HCT116 (cell line): ENCODE measurements at regions not wholly inside any gene's neighbourhood (a gene's known extent, or its start where the extent isn't known, plus 50 kb on each side); places are given as distances from the start of the nearest gene placed in this dataset.

ENCODE experiments used
- ATAC-seq: fragments of 200-7000 bp; cut with Tn5 transposase; 2 replicates; pipeline ENCODE4 v1.9.1; 2020; ENCODE audit warnings: mild to moderate bottlenecking, moderate library complexity
- BruUV-seq: library from RNA; stranded (reverse); fragments of 400-500 nt; replicated peaks from 2 replicates; lab custom pipeline; 2021; lab: Mats Ljungman, UMichigan
- CTCF ChIA-PET: fragments of 300-600 bp; sonication (Branson Sonifier 250); formaldehyde crosslinking; loops from one replicate; lab custom pipeline; 2021; ENCODE audit warnings: antibody characterized with exemption; lab: Charles Lee
- POLR2A ChIA-PET: fragments of 300-600, 350-600 bp; sonication (Branson Sonifier 250); formaldehyde crosslinking; loops from one replicate; lab custom pipeline; 2021; ENCODE audit warnings: antibody characterized with exemption; lab: Charles Lee
- RAD21 ChIA-PET, 2 experiments: fragments of 300-600 bp; sonication (Branson Sonifier 250); formaldehyde crosslinking; loops; one replicate each; lab custom pipeline; 2023; ENCODE audit warnings: low total read pairs in 2 of 2; ENCODE audit not compliant: uncharacterized antibody in 2 of 2, unreplicated experiment in 2 of 2, low non-redundant PET in 1 of 2; lab: Charles Lee
- DNase-seq: peaks from one replicate; pipeline ENCODE4 v3.0.0-alpha.2; 2010; ENCODE audit warnings: low read depth, low spot score
- H2AFZ ChIP-seq: fragments of 200-600 bp; shearing (Covaris generic), sonication (generic); 2 replicates; pipeline ENCODE4 v1.6.1; 2017; ENCODE audit warnings: low read depth, mixed run types, mixed read lengths, antibody characterized with exemption, low read length; ENCODE audit not compliant: poor library complexity, severe bottlenecking
- H3K27ac ChIP-seq: 2 replicates; pipeline ENCODE4 v1.5.1; 2012; ENCODE audit warnings: low read depth, low read length
- H3K27me3 ChIP-seq: fragments of 200-600 bp; sonication (generic); 2 replicates; pipeline ENCODE4 v1.6.1; 2016; ENCODE audit warnings: mixed run types, low read length, mixed read lengths; ENCODE audit not compliant: insufficient read depth
- H3K36me3 ChIP-seq, 2 experiments: fragments of 200-500 bp in 1 of 2; fragments of 200-600 bp in 1 of 2; sonication (Bioruptor generic) in 1 of 2; sonication (generic) in 1 of 2; 2 replicates each; pipeline versions ENCODE4 v1.5.1 to v1.6.1; 2014 to 2016; ENCODE audit warnings: low read length in 2 of 2, inconsistent platforms in 1 of 2, mixed read lengths in 1 of 2, mixed run types in 1 of 2; ENCODE audit not compliant: insufficient read depth in 2 of 2, control insufficient read depth in 1 of 2
- H3K4me1 ChIP-seq, 2 experiments: fragments of 200-600 bp in 1 of 2; sonication (generic) in 1 of 2; 2 replicates each; pipeline versions ENCODE4 v1.5.1 to v1.6.1; 2012 to 2017; ENCODE audit warnings: low read length in 2 of 2, inconsistent platforms in 1 of 2, mild to moderate bottlenecking in 1 of 2, mixed read lengths in 1 of 2, mixed run types in 1 of 2, moderate library complexity in 1 of 2; ENCODE audit not compliant: insufficient read depth in 2 of 2, control insufficient read depth in 1 of 2
- H3K4me2 ChIP-seq: fragments of 200-600 bp; sonication (generic); 2 replicates; pipeline ENCODE4 v1.6.1; 2017; ENCODE audit warnings: mixed run types, low read length, mixed read lengths
- H3K4me3 ChIP-seq, 2 experiments: fragments of 200-600 bp in 1 of 2; sonication (generic) in 1 of 2; replicated peaks in 1 of 2; 2 replicates each; pipeline ENCODE4 v1.5.1; 2011 to 2016; ENCODE audit warnings: low read length in 2 of 2, control low read depth in 1 of 2, low read depth in 1 of 2, mild to moderate bottlenecking in 1 of 2, mixed read lengths in 1 of 2, mixed run types in 1 of 2
- H3K79me2 ChIP-seq: fragments of 200-600 bp; sonication (generic); 2 replicates; pipeline ENCODE4 v1.6.1; 2017; ENCODE audit warnings: mild to moderate bottlenecking, mixed run types, low read length, moderate library complexity, mixed read lengths; ENCODE audit not compliant: insufficient read depth
- H3K9ac ChIP-seq: fragments of 200-600 bp; sonication (generic); 2 replicates; pipeline ENCODE4 v1.6.1; 2016; ENCODE audit warnings: low read length, mixed read lengths
- H3K9me2 ChIP-seq: fragments of 200-600 bp; sonication (generic), shearing (Covaris generic); 2 replicates; pipeline ENCODE4 v1.6.1; 2017; ENCODE audit warnings: mixed run types, mild to moderate bottlenecking, moderate library complexity; ENCODE audit not compliant: insufficient read depth
- H3K9me3 ChIP-seq, 2 experiments: fragments of 200-500 bp in 1 of 2; fragments of 200-600 bp in 1 of 2; sonication (Bioruptor generic) in 1 of 2; sonication (generic) in 1 of 2; 2 replicates each; pipeline ENCODE4 v1.6.1; 2014 to 2017; ENCODE audit warnings: low read length in 2 of 2, mixed read lengths in 2 of 2, inconsistent platforms in 1 of 2, low read depth in 1 of 2, mild to moderate bottlenecking in 1 of 2, mixed run types in 1 of 2, moderate library complexity in 1 of 2; ENCODE audit not compliant: control insufficient read depth in 1 of 2, insufficient read depth in 1 of 2
- H4K20me1 ChIP-seq: fragments of 200-600 bp; sonication (generic), shearing (Covaris generic); 2 replicates; pipeline ENCODE4 v1.6.1; 2017; ENCODE audit warnings: mixed run types, mild to moderate bottlenecking, moderate library complexity; ENCODE audit not compliant: insufficient read depth
- CEBPB ChIP-seq: IDR thresholded peaks from 2 replicates; pipeline ENCODE4 v1.6.1; 2012; ENCODE audit warnings: low read depth
- EGR1 ChIP-seq: IDR thresholded peaks from 2 replicates; pipeline ENCODE4 v1.6.1; 2012; ENCODE audit warnings: low read depth
- EZH2 ChIP-seq: fragments of 200-600 bp; sonication (generic); IDR thresholded peaks from 2 replicates; pipeline ENCODE4 v1.6.1; 2017; ENCODE audit warnings: antibody characterized with exemption, mixed run types
- FOSL1 ChIP-seq: IDR thresholded peaks from 2 replicates; pipeline ENCODE4 v1.6.1; 2012; ENCODE audit warnings: low read depth
- SRF ChIP-seq: IDR thresholded peaks from 2 replicates; pipeline ENCODE4 v1.6.1; 2012; ENCODE audit warnings: low read depth
- YY1 ChIP-seq: IDR thresholded peaks from 2 replicates; pipeline ENCODE4 v1.6.1; 2011; ENCODE audit warnings: low read length, low read depth, moderate library complexity, mild to moderate bottlenecking; ENCODE audit not compliant: insufficient replicate concordance; ENCODE audit errors: extremely low read depth
- ZFX ChIP-seq: fragments of 450-650 bp; IDR thresholded peaks from 2 replicates; pipeline ENCODE4 v1.6.1; 2017
- ZNF274 ChIP-seq: fragments of 200-500 bp; sonication (Bioruptor generic); IDR thresholded peaks from 2 replicates; pipeline ENCODE4 v1.6.1; 2014; ENCODE audit warnings: mild to moderate bottlenecking, low read depth, low read length, inconsistent platforms
- intact Hi-C: fragments of 100-400 bp; cut with micrococcal nuclease; formaldehyde crosslinking; loops from 2 replicates; pipeline ENCODE4 v1.10.0; 2022
- TF ChIP-seq, protein P1 (sequence below): IDR thresholded peaks from 2 replicates; pipeline ENCODE4 v1.6.1; 2012; ENCODE audit warnings: low read depth

- no TSS peak for BruUV-seq
- no peak for TF ChIP-seq ZNF274
- TF ChIP-seq CEBPB = no peak
- TF ChIP-seq ZFX = no peak
- TF ChIP-seq SRF = no peak
- TF ChIP-seq, protein P1, sequence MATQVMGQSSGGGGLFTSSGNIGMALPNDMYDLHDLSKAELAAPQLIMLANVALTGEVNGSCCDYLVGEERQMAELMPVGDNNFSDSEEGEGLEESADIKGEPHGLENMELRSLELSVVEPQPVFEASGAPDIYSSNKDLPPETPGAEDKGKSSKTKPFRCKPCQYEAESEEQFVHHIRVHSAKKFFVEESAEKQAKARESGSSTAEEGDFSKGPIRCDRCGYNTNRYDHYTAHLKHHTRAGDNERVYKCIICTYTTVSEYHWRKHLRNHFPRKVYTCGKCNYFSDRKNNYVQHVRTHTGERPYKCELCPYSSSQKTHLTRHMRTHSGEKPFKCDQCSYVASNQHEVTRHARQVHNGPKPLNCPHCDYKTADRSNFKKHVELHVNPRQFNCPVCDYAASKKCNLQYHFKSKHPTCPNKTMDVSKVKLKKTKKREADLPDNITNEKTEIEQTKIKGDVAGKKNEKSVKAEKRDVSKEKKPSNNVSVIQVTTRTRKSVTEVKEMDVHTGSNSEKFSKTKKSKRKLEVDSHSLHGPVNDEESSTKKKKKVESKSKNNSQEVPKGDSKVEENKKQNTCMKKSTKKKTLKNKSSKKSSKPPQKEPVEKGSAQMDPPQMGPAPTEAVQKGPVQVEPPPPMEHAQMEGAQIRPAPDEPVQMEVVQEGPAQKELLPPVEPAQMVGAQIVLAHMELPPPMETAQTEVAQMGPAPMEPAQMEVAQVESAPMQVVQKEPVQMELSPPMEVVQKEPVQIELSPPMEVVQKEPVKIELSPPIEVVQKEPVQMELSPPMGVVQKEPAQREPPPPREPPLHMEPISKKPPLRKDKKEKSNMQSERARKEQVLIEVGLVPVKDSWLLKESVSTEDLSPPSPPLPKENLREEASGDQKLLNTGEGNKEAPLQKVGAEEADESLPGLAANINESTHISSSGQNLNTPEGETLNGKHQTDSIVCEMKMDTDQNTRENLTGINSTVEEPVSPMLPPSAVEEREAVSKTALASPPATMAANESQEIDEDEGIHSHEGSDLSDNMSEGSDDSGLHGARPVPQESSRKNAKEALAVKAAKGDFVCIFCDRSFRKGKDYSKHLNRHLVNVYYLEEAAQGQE = no peak
- TF ChIP-seq YY1 = no peak
- TF ChIP-seq EZH2 = no peak
- TF ChIP-seq FOSL1 = no peak
- no peaks in the 10 kb centered on the region for H3K36me3 ChIP-seq
- H3K27ac ChIP-seq = no peak overlapping the region
- ChIA-PET CTCF (no interaction called here), POLR2A (no interaction called here), RAD21 (no interaction called here)
- intact Hi-C loops = no loop called here
- no peak overlapping the region for H3K4me2 ChIP-seq
- H3K9ac ChIP-seq = no peak overlapping the region
- no peak overlapping the region for H3K4me3 ChIP-seq
- H3K4me1 ChIP-seq = no peaks in the 10 kb centered on the region
- H3K79me2 ChIP-seq = no peaks in the 10 kb centered on the region
- H2AFZ ChIP-seq = no peak overlapping the region
- H4K20me1 ChIP-seq = no peaks in the 10 kb centered on the region
- no peaks in the 10 kb centered on the region for H3K27me3 ChIP-seq
- H3K9me2 ChIP-seq = no peaks in the 10 kb centered on the region
- no peak for DNase-seq
- no peaks in the 10 kb centered on the region for H3K9me3 ChIP-seq
- ATAC-seq = no peak
Measured at GRCh38 chr9:105098370-105098769, 146.1 kb upstream of the SLC44A1 start.

GRCh38 chr9:105103776-105104175, 140.7 kb upstream of the SLC44A1 start:
- BruUV-seq = no TSS peak
- Histone ChIP-seq H3K9me2 (no peaks in the 10 kb centered on the region), H2AFZ (no peak overlapping the region), H3K4me2 (no peak overlapping the region), H3K4me3 (no peak overlapping the region), H3K9me3 (no peaks in the 10 kb centered on the region), H4K20me1 (no peaks in the 10 kb centered on the region), H3K79me2 (no peaks in the 10 kb centered on the region), H3K36me3 (no peaks in the 10 kb centered on the region), H3K9ac (no peak overlapping the region), H3K27ac (no peak overlapping the region), H3K4me1 (no peaks in the 10 kb centered on the region), H3K27me3 (no peaks in the 10 kb centered on the region)
- ChIA-PET CTCF (no interaction called here), POLR2A (no interaction called here), RAD21 (no interaction called here)
- ATAC-seq (no peak), DNase-seq (no peak)
- no peak for TF ChIP-seq EGR1
- TF ChIP-seq EZH2 = no peak
- no peak for TF ChIP-seq SRF
- intact Hi-C loops = no loop called here
